OCI-LY1 (cell line): ENCODE measurements at regions not wholly inside any gene's neighbourhood (a gene's known extent, or its start where the extent isn't known, plus 50 kb on each side); places are given as distances from the start of the nearest gene placed in this dataset.

Source experiments
- H2AFZ ChIP-seq: fragments of 200-600 bp; sonication (generic), shearing (Covaris generic); 2 replicates; pipeline ENCODE4 v1.6.0; 2014; ENCODE audit warnings: antibody characterized with exemption, mild to moderate bottlenecking, low read length
- H3F3A ChIP-seq: fragments of 200-600 bp; sonication (generic), shearing (Covaris generic); 2 replicates; pipeline ENCODE4 v1.6.0; 2014; ENCODE audit warnings: mild to moderate bottlenecking, antibody characterized with exemption, low read length, moderate library complexity; ENCODE audit not compliant: insufficient read depth
- H3K27ac ChIP-seq: fragments of 200-600 bp; sonication (generic); 2 replicates; pipeline ENCODE4 v1.5.1; 2014; ENCODE audit warnings: low read length, mixed run types, mild to moderate bottlenecking, low read depth; ENCODE audit not compliant: poor library complexity, severe bottlenecking
- H3K27me3 ChIP-seq: fragments of 200-600 bp; sonication (generic); 2 replicates; pipeline ENCODE4 v1.6.0; 2014; ENCODE audit warnings: antibody characterized with exemption, mild to moderate bottlenecking, low read length, moderate library complexity; ENCODE audit not compliant: insufficient read depth
- H3K36me3 ChIP-seq: fragments of 200-600 bp; sonication (generic); 2 replicates; pipeline ENCODE4 v1.6.1; 2014; ENCODE audit warnings: mild to moderate bottlenecking, antibody characterized with exemption, low read length, moderate library complexity, mixed read lengths; ENCODE audit not compliant: insufficient read depth
- H3K4me1 ChIP-seq: fragments of 200-600 bp; sonication (generic); 2 replicates; pipeline ENCODE4 v1.5.1; 2014; ENCODE audit warnings: mild to moderate bottlenecking, low read length, moderate library complexity; ENCODE audit not compliant: insufficient read depth, severe bottlenecking
- H3K4me2 ChIP-seq: fragments of 200-600 bp; sonication (generic), shearing (Covaris generic); 2 replicates; pipeline ENCODE4 v1.6.1; 2014; ENCODE audit warnings: low read length
- H3K4me3 ChIP-seq: fragments of 200-600 bp; sonication (generic); 2 replicates; pipeline ENCODE4 v1.5.1; 2014; ENCODE audit warnings: low read length, low read depth, mild to moderate bottlenecking, mixed read lengths; ENCODE audit not compliant: poor library complexity, severe bottlenecking
- H3K79me2 ChIP-seq: fragments of 200-600 bp; shearing (Covaris generic); 2 replicates; pipeline ENCODE4 v1.6.1; 2016; ENCODE audit warnings: mixed run types, low read length, mixed read lengths; ENCODE audit not compliant: insufficient read depth
- H3K9ac ChIP-seq: fragments of 200-600 bp; sonication (generic), shearing (Covaris generic); 2 replicates; pipeline ENCODE4 v1.6.1; 2014; ENCODE audit warnings: mild to moderate bottlenecking, low read length, mixed read lengths
- H3K9me2 ChIP-seq: fragments of 200-600 bp; sonication (generic), shearing (Covaris generic); 2 replicates; pipeline ENCODE4 v1.6.1; 2014; ENCODE audit warnings: low read depth, mild to moderate bottlenecking, low read length, mixed read lengths
- H3K9me3 ChIP-seq: fragments of 200-600 bp; shearing (Covaris generic); 2 replicates; pipeline ENCODE4 v1.6.1; 2014; ENCODE audit warnings: low read length, mixed read lengths
- H4K20me1 ChIP-seq: fragments of 200-600 bp; sonication (generic), shearing (Covaris generic); 2 replicates; pipeline ENCODE4 v1.6.0; 2016; ENCODE audit warnings: mild to moderate bottlenecking, low read length; ENCODE audit not compliant: insufficient read depth
- CTCF ChIP-seq: fragments of 200-600 bp; sonication (generic), shearing (Covaris generic); IDR thresholded peaks from 2 replicates; pipeline ENCODE4 v1.5.1; 2017; ENCODE audit warnings: mild to moderate bottlenecking, antibody characterized with exemption, low read length, moderate library complexity, mixed read lengths
- EZH2 ChIP-seq: fragments of 200-600 bp; sonication (generic), shearing (Covaris generic); IDR thresholded peaks from 2 replicates; pipeline ENCODE4 v1.8.0; 2017; ENCODE audit warnings: borderline replicate concordance, mixed run types, mild to moderate bottlenecking, antibody characterized with exemption, low read length, moderate library complexity, mixed read lengths

GRCh38 chr3:117141812-117142211 is 432.2 kb downstream of the TUSC7 start:
- Histone ChIP-seq H4K20me1 (no peaks in the 10 kb centered on the region), H3K27ac (no peak overlapping the region)

GRCh38 chr3:117144853-117145252 is 435.3 kb downstream of the TUSC7 start:
- no peak overlapping the region for H3K27ac ChIP-seq
- no peaks in the 10 kb centered on the region for H3K9me2 ChIP-seq
- no peaks in the 10 kb centered on the region for H3K9me3 ChIP-seq
- TF ChIP-seq CTCF (no peak), EZH2 (no peak)
- no peaks in the 10 kb centered on the region for H3K4me1 ChIP-seq
- H3K27me3 ChIP-seq, result no peaks in the 10 kb centered on the region
- no peak overlapping the region for H3K4me3 ChIP-seq
- no peaks in the 10 kb centered on the region for H3K36me3 ChIP-seq
- H2AFZ ChIP-seq, result no peak overlapping the region
- H3F3A ChIP-seq, result no peaks in the 10 kb centered on the region
- no peak overlapping the region for H3K9ac ChIP-seq
- H3K79me2 ChIP-seq, result no peaks in the 10 kb centered on the region
- H4K20me1 ChIP-seq, result no peaks in the 10 kb centered on the region
- H3K4me2 ChIP-seq, result no peak overlapping the region

More at GRCh38 chr3:117141812-117142211, 432.2 kb downstream of the TUSC7 start:
- Histone ChIP-seq H3K4me3 (no peak overlapping the region), H3F3A (no peaks in the 10 kb centered on the region), H3K4me2 (no peak overlapping the region), H3K4me1 (no peaks in the 10 kb centered on the region), H3K27me3 (no peaks in the 10 kb centered on the region), H3K79me2 (no peaks in the 10 kb centered on the region), H3K36me3 (no peaks in the 10 kb centered on the region), H2AFZ (no peak overlapping the region), H3K9ac (no peak overlapping the region), H3K9me2 (no peaks in the 10 kb centered on the region), H3K9me3 (no peaks in the 10 kb centered on the region)
- TF ChIP-seq EZH2 (no peak), CTCF (no peak)

- H3K9me2 ChIP-seq, result no peaks in the 10 kb centered on the region
- H2AFZ ChIP-seq, result no peak overlapping the region
- H3K27me3 ChIP-seq, result no peaks in the 10 kb centered on the region
- no peaks in the 10 kb centered on the region for H3K9me3 ChIP-seq
- no peak overlapping the region for H3K4me3 ChIP-seq
- no peaks in the 10 kb centered on the region for H3K79me2 ChIP-seq
- no peak overlapping the region for H3K4me2 ChIP-seq
- TF ChIP-seq EZH2 (no peak), CTCF (no peak)
- no peaks in the 10 kb centered on the region for H3K4me1 ChIP-seq
- H3K27ac ChIP-seq, result no peak overlapping the region
- H3K36me3 ChIP-seq, result no peaks in the 10 kb centered on the region
- no peaks in the 10 kb centered on the region for H3F3A ChIP-seq
- H4K20me1 ChIP-seq, result no peaks in the 10 kb centered on the region
- H3K9ac ChIP-seq, result no peak overlapping the region
These were observed 436.1 kb downstream of the TUSC7 start for GRCh38 chr3:117145677-117146076.
